K562 (cell line): ENCODE measurements at regions not wholly inside any gene's neighbourhood (a gene's known extent, or its start where the extent isn't known, plus 50 kb on each side); places are given as distances from the start of the nearest gene placed in this dataset.

Source experiments
- ATAC-seq: fragments of 200-7000 bp; cut with Tn5 transposase; 3 replicates; pipeline ENCODE4 v1.9.1; 2020; ENCODE audit warnings: moderate library complexity
- BruUV-seq: library from RNA; stranded (reverse); fragments of 400-500 nt; replicated peaks from 2 replicates; lab custom pipeline; 2021; lab: Mats Ljungman, UMichigan
- CTCF ChIA-PET: fragments of 300-600 bp; formaldehyde crosslinking; extraction: SDS; loops from one replicate; lab custom pipeline; 2021; ENCODE audit warnings: low intra/inter-chr PET ratio; lab: Yijun Ruan, JAX
- POLR2A ChIA-PET: fragments of 300-600, 350-650 bp; sonication (Branson Sonifier 250); formaldehyde crosslinking; extraction: SDS; loops from one replicate; lab custom pipeline; 2021; ENCODE audit warnings: antibody characterized with exemption, inconsistent platforms; lab: Yijun Ruan, JAX
- DNase-seq, 4 experiments: peaks; one replicate each; pipeline versions ENCODE4 v3.0.0 to v3.0.0-alpha.2; 2011 to 2018; ENCODE audit warnings: low spot score in 3 of 4, mixed read lengths in 3 of 4; ENCODE audit errors: extremely low read depth in 1 of 4
- FAIRE-seq: peaks from 2 replicates; lab custom pipeline; 2011; peaks lifted over from hg19 to GRCh38; lab: Jason Lieb, UNC
- H2AFZ ChIP-seq: 2 replicates; pipeline ENCODE4 v1.6.0; 2011; ENCODE audit warnings: low read depth, low read length, control low read depth, inconsistent platforms
- H3K27ac ChIP-seq: fragments of 200-600 bp; 3 replicates; pipeline ENCODE4 v1.8.0; 2011; ENCODE audit warnings: low read depth, mild to moderate bottlenecking, control low read depth, inconsistent platforms, low read length, moderate library complexity, mixed read lengths; ENCODE audit errors: extremely low read depth
- H3K27me3 ChIP-seq, 2 experiments: fragments of 300-600 bp in 1 of 2; 2 replicates in 1 of 2; 3 replicates in 1 of 2; pipeline versions ENCODE4 v1.6.0 to v1.8.0; 2011; ENCODE audit warnings: inconsistent platforms in 2 of 2, low read length in 2 of 2, mild to moderate bottlenecking in 1 of 2, mixed read lengths in 1 of 2, moderate library complexity in 1 of 2; ENCODE audit not compliant: control insufficient read depth in 2 of 2, insufficient read depth in 2 of 2
- H3K36me3 ChIP-seq: fragments of 300-600 bp; 3 replicates; pipeline ENCODE4 v1.8.0; 2011; ENCODE audit warnings: mild to moderate bottlenecking, low read length, inconsistent platforms; ENCODE audit not compliant: control insufficient read depth, insufficient read depth
- H3K4me1 ChIP-seq, 2 experiments: fragments of 200-600 bp in 1 of 2; replicated peaks in 1 of 2; 2 replicates in 1 of 2; 3 replicates in 1 of 2; pipeline versions ENCODE4 v1.5.1 to v1.8.0; 2011; ENCODE audit warnings: inconsistent platforms in 2 of 2, low read length in 2 of 2, mild to moderate bottlenecking in 1 of 2, mixed read lengths in 1 of 2, moderate library complexity in 1 of 2; ENCODE audit not compliant: control insufficient read depth in 2 of 2, insufficient read depth in 2 of 2
- H3K4me2 ChIP-seq: 2 replicates; pipeline ENCODE4 v1.6.1; 2011; ENCODE audit warnings: low read length, control low read depth, inconsistent platforms, mixed read lengths; ENCODE audit not compliant: insufficient read depth
- H3K4me3 ChIP-seq: fragments of 200-600 bp; sonication (generic), shearing (Covaris generic); 2 replicates; pipeline ENCODE4 v1.5.1; 2016; ENCODE audit warnings: control low read depth, inconsistent platforms
- H3K79me2 ChIP-seq: fragments of 200-600 bp; 3 replicates; pipeline ENCODE4 v1.8.0; 2011; ENCODE audit warnings: low read length, inconsistent platforms; ENCODE audit not compliant: control insufficient read depth, insufficient read depth
- H3K9ac ChIP-seq, 2 experiments: 2 replicates each; pipeline versions ENCODE4 v1.6.0 to v1.6.1; 2011; ENCODE audit warnings: low read depth in 2 of 2, low read length in 2 of 2, control low read depth in 1 of 2, inconsistent platforms in 1 of 2, mild to moderate bottlenecking in 1 of 2, mixed read lengths in 1 of 2; ENCODE audit not compliant: insufficient read depth in 1 of 2
- H3K9me1 ChIP-seq: one replicate; pipeline ENCODE4 v1.6.0; 2011; ENCODE audit warnings: inconsistent platforms, mild to moderate bottlenecking, low read length, moderate library complexity; ENCODE audit not compliant: control insufficient read depth, insufficient read depth
- H3K9me3 ChIP-seq: replicated peaks from 2 replicates; pipeline ENCODE4 v1.5.1; 2011; ENCODE audit warnings: low read depth, low read length, inconsistent platforms; ENCODE audit not compliant: control insufficient read depth, insufficient read depth
- H4K20me1 ChIP-seq: replicated peaks from 2 replicates; pipeline ENCODE4 v1.6.1; 2011; ENCODE audit warnings: low read length, inconsistent platforms, mixed read lengths; ENCODE audit not compliant: control insufficient read depth, insufficient read depth
- BRF2 ChIP-seq: IDR thresholded peaks from 3 replicates; pipeline ENCODE4 v1.6.1; 2011; ENCODE audit warnings: borderline replicate concordance, mild to moderate bottlenecking; ENCODE audit not compliant: insufficient read length, insufficient read depth
- ELF1 ChIP-seq: fragments of 200-800 bp; sonication (Bioruptor generic); IDR thresholded peaks from 2 replicates; pipeline ENCODE4 v1.6.1; 2016; ENCODE audit warnings: missing genetic modification characterization, missing compliant biosample characterization
- GATAD2A ChIP-seq: fragments of 450-650 bp; IDR thresholded peaks from 2 replicates; pipeline ENCODE4 v1.6.1; 2017
- KDM5B ChIP-seq: fragments of 200-600 bp; sonication (generic); IDR thresholded peaks from 2 replicates; pipeline ENCODE4 v1.6.1; 2012; ENCODE audit warnings: low read depth, mild to moderate bottlenecking, moderate library complexity, low read length, control low read depth, inconsistent platforms; ENCODE audit not compliant: insufficient replicate concordance
- RBFOX2 ChIP-seq: fragments of 200-400 bp; formaldehyde crosslinking; IDR thresholded peaks from 2 replicates; pipeline ENCODE4 v1.6.1; 2017; ENCODE audit warnings: low read depth, mild to moderate bottlenecking, low read length, moderate library complexity
- RBM34 ChIP-seq: fragments of 200-400 bp; formaldehyde crosslinking; IDR thresholded peaks from 2 replicates; pipeline ENCODE4 v1.6.1; 2018; ENCODE audit warnings: low read length, borderline replicate concordance; ENCODE audit not compliant: insufficient read depth
- ZBTB7A ChIP-seq: IDR thresholded peaks from 2 replicates; pipeline ENCODE4 v1.6.1; 2011; ENCODE audit warnings: low read depth, mild to moderate bottlenecking, low read length, moderate library complexity, borderline replicate concordance; ENCODE audit not compliant: control insufficient read depth
- ZNF165 ChIP-seq: fragments of 250-450 bp; sonication (Bioruptor Pico); IDR thresholded peaks from 2 replicates; pipeline ENCODE4 v1.4.0; 2020; ENCODE audit warnings: borderline replicate concordance
- ZNF197 ChIP-seq: fragments of 200-800 bp; sonication (Bioruptor generic); IDR thresholded peaks from 2 replicates; pipeline ENCODE4 v1.6.1; 2016; ENCODE audit warnings: low read depth, missing genetic modification characterization, missing compliant biosample characterization
- ZNF212 ChIP-seq: fragments of 450-650 bp; formaldehyde crosslinking; IDR thresholded peaks from 2 replicates; pipeline ENCODE4 v1.4.0; 2020; ENCODE audit warnings: mild to moderate bottlenecking
- ZNF3 ChIP-seq: fragments of 250-450 bp; sonication (Bioruptor Pico); IDR thresholded peaks from 2 replicates; pipeline ENCODE4 v1.5.0; 2021; ENCODE audit warnings: mild to moderate bottlenecking, moderate library complexity
- ZNF395 ChIP-seq: fragments of 200-800 bp; sonication (Bioruptor generic); IDR thresholded peaks from 2 replicates; pipeline ENCODE4 v1.6.1; 2017; ENCODE audit warnings: missing genetic modification characterization, missing compliant biosample characterization
- ZNF644 ChIP-seq: fragments of 200-800 bp; sonication (Bioruptor generic); IDR thresholded peaks from 2 replicates; pipeline ENCODE4 v1.6.1; 2016; ENCODE audit warnings: low read depth, missing genetic modification characterization, missing compliant biosample characterization
- ZNF785 ChIP-seq: fragments of 250-450 bp; sonication (Bioruptor Pico); IDR thresholded peaks from 2 replicates; pipeline ENCODE4 v1.4.0; 2020; ENCODE audit warnings: mild to moderate bottlenecking
- in situ Hi-C: fragments of 300-500 bp; cut with MboI; formaldehyde crosslinking; loops from 4 replicates; pipeline ENCODE4 v1.15.0; 2018; ENCODE audit warnings: inconsistent platforms, mixed read lengths
- intact Hi-C: fragments of 100-400 bp; cut with micrococcal nuclease; formaldehyde crosslinking; loops from 2 replicates; pipeline ENCODE4 v1.14.2; 2022
- TF ChIP-seq, protein P1 (sequence below): IDR thresholded peaks from 3 replicates; pipeline ENCODE4 v1.6.1; 2011; ENCODE audit warnings: borderline replicate concordance, mild to moderate bottlenecking, moderate library complexity; ENCODE audit not compliant: insufficient read length; ENCODE audit errors: extremely low read depth

DNA sequence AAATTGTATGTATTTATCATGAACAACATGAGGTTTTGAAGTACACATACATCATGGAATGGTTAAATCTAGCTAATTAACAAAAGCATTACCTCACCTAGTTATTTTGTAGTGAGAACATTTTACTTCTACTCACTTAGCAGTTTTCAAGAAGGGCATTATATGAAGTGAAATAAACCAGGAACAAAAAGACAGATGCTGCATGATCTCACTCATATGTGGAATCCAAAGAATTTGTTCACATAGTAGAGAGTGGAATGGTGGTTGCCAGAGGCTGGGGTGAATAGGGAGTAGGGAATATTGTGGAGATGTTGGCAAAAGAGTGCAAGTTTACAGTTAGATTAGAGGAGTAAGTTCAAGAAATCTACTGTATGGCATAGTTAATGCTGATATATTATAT lies 292.0 kb downstream of the ASXL3 start:
- Histone ChIP-seq H3K9me1 (no peaks in the 10 kb centered on the region), H3K4me1 (no peaks in the 10 kb centered on the region), H3K4me3 (no peak overlapping the region), H3K4me2 (no peak overlapping the region), H3K9me3 (no peaks in the 10 kb centered on the region; the same call in 1 of the 2 replicates), H2AFZ (no peak overlapping the region), H3K27ac (no peak overlapping the region), H3K27me3 (no peaks in the 10 kb centered on the region), H3K36me3 (no peaks in the 10 kb centered on the region), H3K79me2 (no peaks in the 10 kb centered on the region), H3K9ac (no peak overlapping the region), H4K20me1 (no peaks in the 10 kb centered on the region)
- CTCF ChIA-PET: no interaction called here
- TF ChIP-seq ZNF197 (CRISPR knock-in tag) (no peak), ZNF212 (CRISPR knock-in tag) (no peak), ZNF165 (CRISPR knock-in tag) (no peak), ZNF644 (tag) (no peak), ZBTB7A (no peak), KDM5B (no peak), RBFOX2 (no peak), RBM34 (no peak), BRF2 (no peak), GATAD2A (no peak), ZNF785 (CRISPR knock-in tag) (no peak), ELF1 (no peak), ZNF3 (CRISPR knock-in tag) (no peak), ZNF395 (no peak)
- TF ChIP-seq, protein P1, sequence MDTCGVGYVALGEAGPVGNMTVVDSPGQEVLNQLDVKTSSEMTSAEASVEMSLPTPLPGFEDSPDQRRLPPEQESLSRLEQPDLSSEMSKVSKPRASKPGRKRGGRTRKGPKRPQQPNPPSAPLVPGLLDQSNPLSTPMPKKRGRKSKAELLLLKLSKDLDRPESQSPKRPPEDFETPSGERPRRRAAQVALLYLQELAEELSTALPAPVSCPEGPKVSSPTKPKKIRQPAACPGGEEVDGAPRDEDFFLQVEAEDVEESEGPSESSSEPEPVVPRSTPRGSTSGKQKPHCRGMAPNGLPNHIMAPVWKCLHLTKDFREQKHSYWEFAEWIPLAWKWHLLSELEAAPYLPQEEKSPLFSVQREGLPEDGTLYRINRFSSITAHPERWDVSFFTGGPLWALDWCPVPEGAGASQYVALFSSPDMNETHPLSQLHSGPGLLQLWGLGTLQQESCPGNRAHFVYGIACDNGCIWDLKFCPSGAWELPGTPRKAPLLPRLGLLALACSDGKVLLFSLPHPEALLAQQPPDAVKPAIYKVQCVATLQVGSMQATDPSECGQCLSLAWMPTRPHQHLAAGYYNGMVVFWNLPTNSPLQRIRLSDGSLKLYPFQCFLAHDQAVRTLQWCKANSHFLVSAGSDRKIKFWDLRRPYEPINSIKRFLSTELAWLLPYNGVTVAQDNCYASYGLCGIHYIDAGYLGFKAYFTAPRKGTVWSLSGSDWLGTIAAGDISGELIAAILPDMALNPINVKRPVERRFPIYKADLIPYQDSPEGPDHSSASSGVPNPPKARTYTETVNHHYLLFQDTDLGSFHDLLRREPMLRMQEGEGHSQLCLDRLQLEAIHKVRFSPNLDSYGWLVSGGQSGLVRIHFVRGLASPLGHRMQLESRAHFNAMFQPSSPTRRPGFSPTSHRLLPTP: no peak
- POLR2A ChIA-PET: no interaction called here
- ATAC-seq: no peak
- in situ Hi-C loops (no loop called here), intact Hi-C loops (no loop called here)
- BruUV-seq: no TSS peak
- no peak for FAIRE-seq
- no peak for DNase-seq
